ENCODE measurements at regions not wholly inside any gene's neighbourhood (a gene's known extent, or its start where the extent isn't known, plus 50 kb on each side); places are given as distances from the start of the nearest gene placed in this dataset.
"Not testable (repeated sequence)": the region's sequence is repeated elsewhere in the genome, so short reads cannot be mapped to it uniquely, and the experiment has no call there.

GRCh38 chr3:177412677-177413170 lies 215.4 kb upstream of the TBL1XR1 start:
- not testable (repeated sequence) for TF ChIP-seq CTCF, POLR2A (IDR thresholded peaks at IDR 0.05)

All from heart left ventricle (tissue), 13 donors.